Superior temporal gyrus (tissue), 1 donor: ENCODE measurements at regions not wholly inside any gene's neighbourhood (a gene's known extent, or its start where the extent isn't known, plus 50 kb on each side); places are given as distances from the start of the nearest gene placed in this dataset.

Experiments used
- DNase-seq: peaks from one replicate; pipeline ENCODE4 v3.0.0-alpha.2; 2016; ENCODE audit errors: extremely low spot score

DNA sequence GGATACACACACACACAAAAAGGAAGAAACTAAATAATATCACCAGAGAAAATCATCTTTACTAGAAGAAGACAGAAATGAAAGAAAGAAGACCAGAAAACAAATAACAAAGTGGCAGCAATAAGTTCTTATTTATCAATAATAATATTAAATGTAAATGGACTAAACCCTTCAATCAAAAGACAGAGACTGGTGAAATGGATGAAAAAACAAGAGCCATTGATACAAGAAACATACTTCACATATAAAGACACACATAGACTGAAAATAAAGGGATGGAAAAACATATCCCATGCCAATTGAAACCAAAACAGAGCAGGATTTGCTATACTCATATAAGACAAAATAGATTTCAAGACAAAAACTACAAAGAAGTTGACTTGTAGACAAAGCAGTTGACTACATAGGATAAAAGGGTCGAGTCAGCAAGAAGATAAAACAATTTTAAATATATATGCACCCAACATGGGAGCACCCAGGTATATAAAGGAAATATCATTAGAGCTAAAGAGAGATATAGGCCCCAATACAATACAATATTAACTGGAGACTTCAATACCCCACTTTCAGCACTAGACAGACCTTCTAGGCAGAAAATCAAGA is 259.4 kb downstream of the EPM2A start:
- DNase-seq = no peak

DNA sequence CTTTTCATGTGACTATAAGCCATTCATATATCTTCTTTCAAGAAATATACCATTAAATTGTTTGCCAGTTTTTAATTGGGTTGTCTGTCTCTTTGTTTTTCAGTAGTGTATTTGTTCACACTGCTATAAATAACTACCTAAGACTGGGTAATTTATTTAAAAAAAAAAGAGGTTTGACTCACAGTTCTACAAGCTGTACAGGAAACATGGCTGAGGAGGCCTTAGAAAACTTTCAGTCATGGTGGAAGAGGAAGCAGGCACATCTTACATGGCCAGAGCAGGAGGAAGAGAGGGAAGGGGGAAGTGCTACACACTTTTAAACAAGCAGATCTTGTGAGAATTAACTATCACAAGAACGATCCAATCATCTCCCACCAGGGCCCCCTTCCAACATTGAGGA is 255.3 kb downstream of the EPM2A start:
- DNase-seq = no peak

DNA sequence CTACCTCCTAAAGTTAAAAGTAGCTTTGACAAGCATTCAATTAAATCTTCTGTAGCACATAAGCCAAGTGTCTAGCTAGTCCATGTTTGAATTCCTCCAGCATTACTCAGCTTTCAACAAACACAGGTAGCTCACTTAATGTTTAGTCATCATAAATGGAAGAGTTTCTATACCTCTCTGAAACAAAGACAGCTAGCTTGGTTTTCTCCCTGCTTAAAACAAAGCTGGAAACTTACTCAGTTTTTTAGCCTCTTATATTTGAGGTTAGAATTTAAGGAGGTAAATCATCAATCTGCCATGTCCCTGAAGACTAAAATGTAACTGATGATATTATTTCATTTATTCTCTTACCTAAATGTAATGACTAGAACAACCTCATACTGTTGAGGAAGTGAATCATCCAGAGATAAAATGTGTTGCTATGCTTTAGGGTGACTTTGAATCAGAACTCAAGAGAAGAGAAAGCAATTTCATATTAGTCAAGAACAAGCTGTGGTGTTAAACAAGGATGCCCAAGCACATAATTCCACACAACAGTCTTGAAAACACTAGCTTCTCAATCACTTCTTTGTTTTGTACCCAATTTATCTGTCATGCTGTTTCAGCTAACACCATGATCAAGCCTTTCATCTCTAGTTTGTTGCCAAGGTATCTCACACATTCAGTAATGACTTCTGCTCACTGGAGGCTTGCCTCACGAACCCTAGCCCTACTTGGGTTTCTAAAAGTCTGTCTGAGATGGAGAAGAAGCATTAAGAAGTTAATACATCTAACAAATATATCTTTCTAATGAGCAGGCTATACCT is 251.9 kb downstream of the EPM2A start:
- DNase-seq = no peak

DNA sequence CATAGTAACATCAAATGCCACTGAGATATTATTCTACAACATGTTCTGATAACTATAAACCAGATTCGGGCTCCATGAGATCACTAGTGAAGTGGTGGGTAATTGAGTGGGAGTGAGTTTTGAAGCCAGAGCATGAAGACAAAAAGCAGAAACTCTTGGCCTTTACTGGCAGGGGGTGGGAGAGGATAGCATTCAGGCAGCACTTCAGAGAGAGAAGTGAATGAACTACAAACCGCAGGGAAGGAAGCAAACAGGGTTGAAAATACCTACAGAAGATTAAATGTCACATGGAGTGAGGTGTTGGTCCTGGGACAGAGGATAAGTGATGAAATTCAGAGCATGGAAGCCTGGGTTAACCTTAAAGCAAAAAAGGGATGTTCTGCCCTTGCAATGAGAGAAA is 250.0 kb downstream of the EPM2A start:
- DNase-seq = no peak

DNA sequence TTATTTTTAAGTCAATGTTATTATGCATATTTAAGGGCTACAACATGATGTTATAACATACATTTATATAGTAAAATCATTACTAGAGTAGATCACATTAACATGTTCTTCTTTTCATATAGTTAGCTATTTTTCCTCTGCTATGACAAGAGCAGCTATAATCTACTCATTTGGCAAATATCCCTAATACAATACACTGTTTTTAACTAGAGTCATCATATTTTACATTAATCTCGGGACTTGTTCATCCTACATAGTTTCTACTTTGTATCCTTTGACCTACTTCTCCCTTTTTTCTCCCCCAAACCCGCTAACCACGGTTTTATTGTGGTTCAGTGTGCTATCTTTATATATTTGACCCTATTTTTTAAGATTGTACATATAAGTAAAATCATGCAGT is 249.0 kb downstream of the EPM2A start:
- DNase-seq = no peak

DNA sequence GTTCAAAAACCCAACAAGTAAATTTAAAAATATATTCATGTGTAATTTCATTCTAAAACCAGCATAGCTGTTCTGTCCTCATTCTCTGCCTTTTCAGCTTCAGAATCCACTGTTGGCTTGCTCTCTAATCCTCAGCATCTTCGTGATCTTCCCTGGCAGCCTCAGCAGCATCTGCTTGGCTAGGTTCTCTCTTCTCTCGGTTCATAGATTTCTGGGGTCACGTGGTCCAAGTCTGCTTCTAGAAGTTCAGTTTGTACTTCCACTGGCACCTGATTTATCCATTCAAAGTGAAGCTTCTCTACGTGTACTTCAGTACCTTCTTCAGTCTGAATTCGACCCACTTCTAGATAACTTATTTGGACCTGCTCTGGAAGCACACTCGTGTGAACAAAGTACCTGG is 245.7 kb downstream of the EPM2A start:
- DNase-seq = no peak

DNA sequence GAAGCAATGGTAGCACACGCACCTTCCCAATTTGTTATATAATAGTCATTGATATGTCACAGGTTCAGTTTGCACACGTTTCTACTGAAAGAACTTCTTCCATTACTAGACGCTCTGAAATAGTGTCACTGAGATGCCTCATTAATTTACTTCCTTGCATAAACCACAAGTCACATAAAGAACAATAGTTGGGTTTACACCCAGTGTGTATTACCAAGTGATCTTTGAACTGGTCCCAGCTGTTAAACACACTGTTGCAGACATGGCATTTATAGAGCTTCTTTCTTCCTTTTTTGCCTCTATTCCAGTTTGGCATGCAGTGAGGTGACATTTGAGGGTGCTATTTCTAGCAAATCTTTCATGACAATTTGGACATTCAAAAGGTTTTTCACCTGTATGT is 245.3 kb downstream of the EPM2A start:
- no peak for DNase-seq

DNA sequence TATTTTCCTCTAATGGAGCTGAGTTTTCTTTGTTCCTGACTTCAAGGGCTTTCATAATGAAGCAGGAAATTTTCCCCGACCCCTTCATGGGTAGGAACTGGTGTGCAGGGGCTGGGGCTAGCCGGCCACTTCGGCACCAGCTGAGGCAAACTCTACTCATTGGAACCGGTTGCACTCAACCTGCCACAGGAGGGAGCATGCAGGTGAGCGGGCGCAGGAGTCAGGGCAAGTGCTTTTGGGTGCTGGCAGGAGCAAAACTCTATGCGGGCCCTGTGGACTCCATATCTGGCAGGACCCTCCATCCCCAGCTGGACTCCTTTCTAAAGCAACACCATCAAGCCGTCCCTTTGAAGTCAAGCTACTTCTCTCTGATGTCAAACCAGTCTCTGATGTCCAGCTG is 244.2 kb downstream of the EPM2A start:
- no peak for DNase-seq

DNA sequence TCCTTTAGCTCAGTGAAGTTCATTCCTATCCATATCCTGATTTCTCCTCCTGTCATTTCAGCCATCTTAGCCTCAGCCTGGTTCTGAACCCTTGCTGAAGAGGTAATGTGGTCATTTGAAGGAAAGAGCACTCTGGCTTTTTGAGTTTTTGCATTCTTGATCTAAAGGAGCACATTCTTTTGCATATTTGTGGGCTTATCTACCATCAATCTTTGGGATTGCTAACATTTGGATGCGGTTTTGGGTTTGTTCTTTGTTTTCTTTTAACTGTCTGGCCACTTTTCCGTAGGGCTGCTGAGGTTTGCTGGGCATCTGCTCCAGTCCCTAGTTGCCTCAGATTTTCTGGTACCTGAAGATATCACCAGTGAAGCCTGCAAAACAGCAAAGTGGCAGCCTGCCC is 238.3 kb downstream of the EPM2A start:
- DNase-seq = no peak

DNA sequence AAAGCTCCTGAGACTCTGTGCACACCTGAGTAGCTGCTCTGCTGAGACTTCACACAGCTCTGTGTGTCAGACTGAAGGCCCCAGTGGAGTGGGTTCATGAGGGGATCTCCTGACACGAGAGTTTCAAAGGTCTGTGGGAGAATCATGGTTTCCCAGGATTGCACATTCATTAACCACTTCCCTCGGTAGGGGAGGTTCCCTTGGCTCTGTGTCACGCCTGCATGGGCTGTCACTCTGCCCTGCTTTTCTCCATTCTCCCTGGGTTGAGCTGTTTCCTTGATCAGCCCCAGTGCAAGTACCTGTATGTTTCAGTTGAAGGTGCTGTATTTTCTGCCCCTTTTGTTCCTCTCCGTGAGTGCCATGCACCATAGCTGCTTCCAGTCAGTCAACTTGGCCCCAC is 236.9 kb downstream of the EPM2A start:
- no peak for DNase-seq

DNA sequence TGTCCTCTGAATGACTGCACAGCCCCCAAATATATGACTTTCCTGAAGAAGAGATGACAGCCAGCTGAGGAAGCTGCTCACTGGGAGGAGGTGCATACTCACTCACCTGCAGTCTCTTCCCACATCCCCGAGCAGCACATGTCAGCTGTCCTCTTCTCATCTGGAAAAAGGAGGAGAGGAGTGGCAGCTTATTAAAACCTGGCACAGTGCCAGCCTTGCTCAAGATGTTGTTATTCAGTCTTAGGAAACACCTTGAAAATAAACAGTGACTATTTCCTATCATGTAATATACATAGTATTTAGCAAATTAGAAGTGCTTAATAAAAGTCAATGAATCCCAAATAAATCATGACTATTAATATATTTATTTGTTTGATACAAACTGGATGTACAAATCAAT is 232.9 kb downstream of the EPM2A start:
- DNase-seq = no peak

DNA sequence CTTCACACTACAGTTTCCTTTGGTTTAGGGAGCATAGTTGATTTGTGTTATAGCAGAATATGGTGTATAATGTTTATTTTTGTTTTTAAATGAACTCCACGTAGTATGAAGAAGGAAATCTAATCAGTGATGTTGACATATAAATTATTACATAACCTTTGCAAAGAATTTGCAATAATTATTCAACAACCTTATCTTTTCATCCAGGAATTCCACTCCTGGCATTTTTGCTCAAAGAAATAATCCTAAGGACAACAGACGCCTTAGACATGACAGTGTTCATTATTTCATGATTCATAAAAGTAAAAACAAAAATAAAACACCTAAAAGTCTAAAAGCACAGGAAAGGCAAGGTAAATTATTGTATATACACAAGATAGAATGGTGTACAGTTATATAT is 229.2 kb downstream of the EPM2A start:
- DNase-seq = no peak

DNA sequence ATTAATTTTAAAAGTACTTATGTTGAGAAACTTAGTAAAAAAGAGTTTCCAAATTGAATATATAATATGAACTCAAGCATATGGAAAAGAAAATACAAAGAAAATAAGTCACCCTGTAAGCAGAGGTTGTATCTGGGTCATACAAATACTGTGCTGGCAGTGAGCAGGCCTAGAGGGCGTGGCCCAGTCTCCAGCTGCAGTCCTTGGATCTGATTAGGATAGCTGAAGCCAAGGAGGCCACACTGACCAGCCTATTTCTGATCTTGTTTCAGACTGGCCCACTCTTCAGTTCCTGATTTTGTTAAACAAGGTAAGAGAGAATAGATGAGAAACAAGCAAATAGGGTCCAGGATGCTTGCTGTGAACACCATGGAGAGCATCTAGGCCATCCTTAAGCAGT is 228.8 kb downstream of the EPM2A start:
- no peak for DNase-seq

DNA sequence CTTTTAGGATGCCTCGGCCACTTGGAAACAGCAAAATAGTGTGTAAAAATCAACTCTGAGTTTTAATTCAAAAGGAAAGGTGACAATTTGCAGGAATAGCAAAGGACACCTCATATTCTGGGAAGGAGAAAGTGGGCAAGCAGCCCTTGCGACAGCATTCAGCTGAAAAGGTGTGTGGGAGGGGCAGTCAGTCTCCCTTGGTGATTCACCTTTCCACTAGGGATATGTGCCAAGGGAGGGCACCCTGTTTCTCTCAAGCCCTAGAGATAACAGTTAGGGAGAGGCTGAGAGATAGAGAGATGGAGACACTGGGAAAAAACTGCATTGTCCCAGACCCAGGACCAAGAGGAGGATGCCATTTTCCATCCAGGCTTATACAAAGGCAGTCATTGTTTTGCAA is 228.1 kb downstream of the EPM2A start:
- DNase-seq = no peak

DNA sequence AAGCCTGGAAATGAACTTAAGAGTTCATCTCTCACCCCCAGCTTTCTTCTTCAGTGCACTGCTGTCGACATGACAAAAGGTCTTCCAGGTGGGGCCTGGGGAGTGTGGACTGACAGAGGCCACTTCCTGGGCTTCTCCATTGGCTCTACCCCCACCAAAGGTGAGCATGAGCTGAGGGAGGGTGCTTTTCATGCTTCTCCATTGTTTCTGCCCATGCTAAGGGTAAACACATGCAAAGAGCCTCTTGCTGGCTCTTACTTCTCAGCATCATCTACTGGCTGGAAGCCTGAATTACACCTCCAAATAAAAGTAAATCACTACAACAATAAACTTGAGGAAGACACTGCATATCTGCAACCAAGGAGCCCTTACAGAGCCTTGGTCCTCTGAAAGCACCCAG is 227.2 kb downstream of the EPM2A start:
- no peak for DNase-seq

DNA sequence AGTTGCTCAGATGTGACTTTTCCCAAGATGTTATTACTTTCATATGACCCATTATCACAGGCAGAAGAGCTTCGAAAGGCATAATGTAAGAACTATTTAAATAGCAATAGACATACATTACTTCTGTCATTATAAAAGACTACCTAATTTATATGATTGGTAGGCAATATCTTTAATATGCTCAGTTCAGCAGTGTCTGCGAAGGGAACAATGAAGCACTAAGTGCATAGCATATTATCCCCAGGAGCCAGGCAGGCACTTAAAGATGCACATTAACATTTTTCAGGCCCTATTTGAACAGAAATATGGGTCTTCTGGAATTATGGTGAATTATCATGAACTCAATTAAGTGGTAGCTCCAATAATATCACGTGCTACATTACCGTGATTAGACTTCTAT is 217.8 kb downstream of the EPM2A start:
- no peak for DNase-seq

DNA sequence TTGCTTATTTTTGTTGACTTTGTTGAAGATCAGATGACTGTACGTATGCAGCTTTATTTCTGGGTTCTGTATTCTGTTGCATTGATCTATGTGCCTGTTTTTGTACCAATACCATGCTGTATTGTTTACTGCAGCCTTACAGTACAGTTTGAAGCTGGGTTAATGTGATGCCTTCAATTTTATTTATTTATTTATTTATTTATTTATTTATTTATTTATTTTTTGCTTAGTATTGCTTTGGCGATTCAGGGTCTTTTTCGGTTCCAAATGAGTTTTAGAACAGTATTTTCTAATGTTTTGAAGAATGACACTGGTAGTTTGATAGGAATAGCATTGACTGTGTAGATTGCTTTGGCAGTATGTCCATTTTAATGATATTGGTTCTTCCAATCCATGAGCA is 210.3 kb downstream of the EPM2A start:
- no peak for DNase-seq

DNA sequence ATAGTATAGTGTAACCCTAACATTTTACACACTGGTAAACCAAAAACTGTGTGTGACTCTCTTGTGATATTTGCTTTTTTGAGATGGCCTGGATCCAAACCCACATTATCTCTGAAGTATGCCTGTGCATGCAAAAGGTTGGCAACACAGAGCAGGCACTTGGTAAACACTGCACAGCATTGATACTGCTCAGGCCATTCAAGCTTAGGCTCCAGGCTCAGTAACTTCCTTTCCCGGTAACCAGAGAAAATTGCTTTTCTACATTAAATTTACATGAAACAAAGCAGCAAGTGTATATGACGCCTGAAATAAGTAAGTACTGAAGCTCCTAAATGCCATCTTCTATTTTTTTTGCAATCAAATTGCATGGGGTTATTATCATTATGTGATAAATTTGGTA is 205.7 kb downstream of the EPM2A start:
- DNase-seq = no peak

DNA sequence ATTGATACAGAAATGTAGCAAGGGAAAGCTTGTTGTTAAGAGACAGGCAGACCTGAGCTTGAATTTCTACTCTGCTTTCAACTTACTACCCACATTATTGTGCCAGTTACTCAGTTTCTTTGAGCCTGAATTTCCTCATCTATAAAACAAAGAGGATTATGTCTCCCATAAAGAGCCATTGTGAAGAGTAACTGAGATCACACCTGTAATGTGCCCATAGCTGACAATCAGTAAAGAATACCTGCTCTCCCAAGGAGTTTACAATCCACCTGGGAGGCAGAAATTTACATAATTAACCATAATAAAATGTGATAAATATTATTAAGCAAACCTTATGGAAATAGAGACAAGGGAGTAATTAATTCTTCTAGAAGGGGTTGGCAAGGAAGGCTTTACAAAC is 204.9 kb downstream of the EPM2A start:
- no peak for DNase-seq

DNA sequence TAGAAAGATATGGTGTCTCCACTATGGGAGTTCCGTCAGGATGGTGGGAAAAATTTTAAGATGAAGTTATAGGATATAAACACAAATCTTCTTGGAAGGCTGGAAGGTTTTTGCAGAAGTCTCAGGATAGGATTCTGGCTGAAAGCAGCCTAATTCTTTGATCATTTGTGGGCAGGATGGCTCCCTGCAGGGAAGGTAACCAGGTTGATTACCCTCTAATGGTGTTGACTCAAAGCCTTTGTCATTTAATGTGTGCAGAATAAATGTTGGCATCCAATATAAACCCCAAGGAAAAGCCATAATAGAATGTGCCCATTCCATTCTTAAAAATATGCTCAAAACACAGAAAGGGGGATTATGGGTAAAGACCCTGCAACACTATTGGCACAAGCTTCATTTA is 204.3 kb downstream of the EPM2A start:
- DNase-seq = no peak

DNA sequence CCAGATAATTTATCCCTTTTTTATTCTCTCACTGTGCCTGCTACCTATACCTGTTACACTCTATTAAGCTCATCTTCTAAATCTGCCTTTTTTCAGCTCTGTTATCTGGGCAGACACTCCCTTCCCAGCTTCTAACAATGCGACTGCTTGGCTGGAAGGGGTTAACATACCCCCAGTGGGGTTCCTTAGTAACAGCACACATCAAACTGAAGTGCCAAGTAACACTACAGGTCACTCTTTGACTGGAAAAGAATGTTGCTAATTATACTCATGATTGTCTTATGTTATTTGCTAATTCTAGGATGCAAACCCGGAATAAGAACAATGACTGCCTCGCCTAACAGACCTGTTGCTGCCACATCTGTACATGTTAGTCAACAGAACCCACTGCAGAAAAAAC is 203.5 kb downstream of the EPM2A start:
- no peak for DNase-seq

DNA sequence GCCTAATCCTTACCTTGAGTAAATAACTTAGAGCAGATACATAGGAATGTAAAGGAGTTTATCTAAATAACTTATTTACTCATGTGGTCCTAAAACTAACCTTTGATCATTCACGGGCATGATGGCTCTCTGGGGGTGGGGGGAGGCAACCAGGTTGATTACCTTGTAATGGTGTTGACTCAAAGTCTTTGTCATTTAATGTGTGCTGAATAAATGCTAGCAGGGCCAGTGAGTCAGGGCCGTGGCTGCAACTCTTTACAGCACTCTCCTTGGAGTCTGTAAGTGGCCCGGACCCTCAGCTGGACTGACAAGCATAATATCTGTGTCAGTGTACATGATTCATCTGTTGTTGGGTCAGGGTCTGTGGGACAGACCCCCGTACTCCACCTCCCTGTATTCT is 203.0 kb downstream of the EPM2A start:
- no peak for DNase-seq

DNA sequence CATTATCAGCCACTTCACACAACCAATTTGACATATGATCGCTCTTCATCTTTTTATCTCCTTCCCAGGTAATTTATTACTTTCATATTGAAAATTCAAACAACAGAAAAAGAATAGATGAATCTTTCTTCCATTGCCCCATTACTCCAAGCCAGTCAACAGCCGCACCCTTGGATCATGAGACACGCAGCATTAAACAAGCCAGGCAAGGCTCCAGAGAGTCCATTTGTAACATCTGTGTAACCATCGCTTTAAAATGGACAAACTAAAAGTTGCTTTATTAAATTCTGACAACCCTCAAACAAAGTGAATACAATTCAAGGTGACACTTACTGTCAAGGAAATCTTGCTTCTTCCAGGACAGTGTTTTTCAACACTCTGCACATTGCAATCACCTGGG is 200.3 kb downstream of the EPM2A start:
- DNase-seq = no peak

DNA sequence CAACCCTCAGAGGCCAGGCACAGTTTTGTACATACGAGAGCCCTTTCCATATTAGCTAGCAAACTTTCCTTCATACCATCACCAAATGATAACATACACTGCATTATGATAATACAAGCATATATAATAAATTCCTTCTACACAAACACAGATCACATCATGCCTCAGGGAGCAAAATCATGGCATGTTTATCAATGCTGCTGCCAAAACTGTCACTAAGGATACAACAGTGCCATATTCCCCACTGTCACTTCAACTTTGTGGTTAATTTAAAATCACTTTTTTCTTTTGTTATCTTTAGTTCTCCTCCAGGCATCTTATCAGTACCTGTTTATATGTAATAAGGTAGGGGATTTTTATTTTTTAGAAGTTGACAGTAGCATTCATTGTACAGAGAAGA is 196.3 kb downstream of the EPM2A start:
- no peak for DNase-seq
